Stimulated activated CD4-positive, alpha-beta T cell treated with anti-CD3 and anti-CD28 coated beads, Interleukin-2, amount 100 ng/mL, for 48 hours (primary cell): ENCODE measurements at regions not wholly inside any gene's neighbourhood (a gene's known extent, or its start where the extent isn't known, plus 50 kb on each side); places are given as distances from the start of the nearest gene placed in this dataset.

Experiments used
- DNase-seq, 2 donors: peaks; one replicate each; pipeline ENCODE4 v3.0.0-alpha.2; 2020

GRCh38 chr6:45739058-45739457 is 276.6 kb downstream of the CLIC5 start:
- no peak for DNase-seq

DNA sequence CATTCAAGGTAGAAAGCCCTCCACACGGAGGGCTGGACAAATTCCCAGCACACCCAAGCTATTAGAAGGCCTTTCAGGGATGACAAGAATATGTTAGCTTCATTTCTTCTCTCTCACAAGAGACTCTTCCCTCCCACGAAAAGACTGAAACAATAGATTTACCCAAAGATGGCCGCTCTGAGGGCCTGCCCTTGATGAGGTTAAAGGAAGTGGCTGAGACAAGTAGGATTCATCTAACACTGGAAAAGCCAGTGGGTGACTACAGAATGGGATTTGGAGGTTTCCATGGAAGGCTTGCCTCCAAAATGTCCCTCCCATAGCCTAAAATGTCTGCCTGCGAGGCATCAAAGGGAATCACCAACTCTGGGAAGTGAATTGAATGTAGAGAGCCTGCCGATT is 277.6 kb downstream of the CLIC5 start:
- DNase-seq: no peak

DNA sequence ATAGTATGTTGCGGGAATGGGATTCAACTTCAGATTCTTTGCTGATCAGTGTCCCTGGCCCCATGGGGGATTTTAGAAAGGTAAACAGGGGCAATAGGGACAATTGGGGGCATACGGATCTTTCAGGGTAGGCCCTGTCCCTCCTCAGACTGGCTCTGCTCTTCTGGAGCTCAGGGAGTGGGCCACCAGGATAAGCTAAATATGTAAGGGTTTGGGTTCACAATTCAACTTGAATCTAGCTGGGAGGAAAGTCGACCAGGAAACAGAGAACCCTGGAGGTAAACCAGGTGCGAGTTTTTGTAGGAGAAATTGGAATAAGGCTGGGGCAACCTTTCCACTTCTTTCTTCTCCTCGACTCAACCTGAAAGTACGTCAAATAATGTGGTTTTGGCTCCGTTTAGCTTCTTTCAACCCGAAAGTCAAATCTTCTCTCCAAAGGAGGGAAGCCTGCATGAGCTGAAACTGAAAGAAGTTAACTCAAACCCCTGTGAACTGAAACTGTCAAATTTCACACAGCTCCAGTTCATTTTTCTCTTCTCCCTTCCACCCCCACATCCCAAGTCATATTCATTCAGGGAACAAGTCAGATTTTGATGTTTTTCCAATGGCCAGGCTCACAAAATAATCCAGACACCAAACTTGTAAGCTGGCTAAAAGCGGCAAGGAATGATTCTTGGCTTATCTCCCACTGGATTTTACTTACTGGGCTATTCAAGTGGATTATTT is 278.2 kb downstream of the CLIC5 start:
- DNase-seq: no peak

DNA sequence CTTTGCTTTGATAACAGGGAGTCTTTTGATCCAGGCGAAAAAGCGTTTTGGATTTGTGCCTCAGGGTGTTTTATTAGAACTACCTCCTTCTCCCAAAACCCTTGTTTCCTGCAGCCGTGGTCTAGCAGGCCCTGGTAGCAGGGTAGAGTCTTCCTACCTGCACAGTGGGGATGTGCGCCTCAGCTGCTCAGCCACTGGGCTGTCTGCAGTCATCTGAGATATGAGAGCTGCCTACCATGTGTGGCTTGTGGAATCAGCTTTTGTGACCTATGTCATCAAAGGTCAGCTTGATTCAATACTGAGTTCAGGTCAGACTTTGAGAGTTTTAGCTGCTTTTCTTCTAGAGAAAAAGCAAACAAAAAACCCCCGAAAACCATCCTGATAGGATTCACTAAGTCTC is 279.5 kb downstream of the CLIC5 start:
- DNase-seq: no peak

DNA sequence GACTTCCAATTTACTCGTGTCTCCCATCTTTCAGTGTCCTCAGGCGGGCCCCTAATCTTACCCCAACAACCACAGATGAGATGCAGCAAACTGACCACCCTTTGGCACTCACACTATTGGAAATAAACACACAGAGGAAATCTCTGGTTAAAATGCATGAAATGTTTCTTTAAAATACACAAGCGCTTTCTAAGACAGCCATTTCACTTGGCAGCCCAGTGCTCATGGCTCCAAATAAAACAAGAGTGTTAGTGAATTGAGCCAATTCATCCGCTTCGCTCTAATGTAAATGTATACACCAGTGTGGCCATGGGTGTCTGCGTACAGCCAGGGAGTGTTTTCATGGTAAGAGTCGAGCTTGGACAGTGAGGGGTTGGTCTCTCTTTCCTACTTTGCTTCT is 282.9 kb downstream of the CLIC5 start:
- DNase-seq: no peak

GRCh38 chr6:45730232-45730631 is 285.4 kb downstream of the CLIC5 start:
- no peak for DNase-seq

DNA sequence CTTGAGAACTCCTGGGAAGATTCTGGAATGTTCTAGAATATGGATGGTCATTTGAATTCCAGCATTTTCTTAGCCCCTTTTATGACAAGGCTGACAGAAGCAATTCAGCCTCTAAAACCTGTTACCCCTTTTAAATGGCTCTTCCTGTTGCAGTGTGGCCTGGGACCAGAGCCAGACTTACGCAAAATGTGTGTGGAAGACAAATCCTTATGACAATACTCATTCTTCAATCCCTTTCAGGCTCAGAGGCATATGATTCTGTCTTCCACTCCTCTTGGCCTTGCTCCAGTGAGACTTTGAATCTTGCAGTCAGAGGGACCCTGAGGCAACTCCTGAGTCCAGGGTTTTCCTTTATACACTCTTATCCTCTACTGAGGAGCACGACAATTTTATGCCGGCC is 287.0 kb downstream of the CLIC5 start:
- DNase-seq: no peak

GRCh38 chr6:45727819-45728449 is 287.7 kb downstream of the CLIC5 start:
- DNase-seq: no peak

- no peak for DNase-seq
Measured at GRCh38 chr6:45727228-45727627, 288.4 kb downstream of the CLIC5 start.

- DNase-seq: no peak
Measured at GRCh38 chr6:45726444-45726843, 289.2 kb downstream of the CLIC5 start.

GRCh38 chr6:45724511-45724910 is 291.1 kb downstream of the CLIC5 start:
- DNase-seq: no peak

GRCh38 chr6:45724027-45724426 is 291.6 kb downstream of the CLIC5 start:
- no peak for DNase-seq

GRCh38 chr6:45722876-45723275 is 292.8 kb downstream of the CLIC5 start:
- DNase-seq: no peak

DNA sequence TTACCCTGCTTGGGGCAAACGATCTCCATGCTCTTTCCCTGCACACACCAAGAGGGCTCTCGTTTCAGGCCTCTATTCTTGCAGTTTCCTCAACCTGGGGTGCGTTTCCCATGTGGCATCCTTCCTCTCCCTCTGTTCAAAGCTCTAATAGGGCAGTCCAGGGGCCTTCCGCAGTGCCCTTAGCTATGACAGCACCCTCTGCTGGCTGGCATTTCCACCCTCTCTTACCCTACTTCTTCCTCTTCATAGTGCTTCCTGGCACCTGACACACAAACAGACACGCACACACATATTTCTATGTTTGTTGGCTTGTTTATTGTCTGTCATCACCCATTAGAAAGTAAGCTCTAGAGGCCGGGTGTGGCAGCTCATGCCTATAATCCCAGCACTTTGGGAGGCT is 294.0 kb downstream of the CLIC5 start:
- DNase-seq: no peak

DNA sequence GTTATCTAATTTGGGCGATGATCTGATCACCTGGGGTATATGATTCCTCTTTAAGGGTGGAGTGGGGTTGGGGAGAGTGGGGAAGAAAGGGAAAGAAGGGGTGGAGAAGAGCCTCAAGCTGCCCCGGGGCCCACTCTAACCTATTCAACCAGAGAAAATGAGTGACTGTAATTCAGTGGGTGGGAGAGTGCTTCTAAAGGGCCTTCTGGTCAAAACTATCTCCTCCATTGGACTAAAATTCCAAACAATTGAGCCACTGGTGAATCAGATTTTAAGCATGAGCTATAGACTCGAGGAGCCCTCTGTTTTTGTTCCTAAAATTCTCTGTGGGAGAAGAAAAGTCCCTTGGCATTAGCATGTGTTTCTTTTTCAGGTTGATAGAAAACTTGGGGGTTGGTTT is 296.8 kb downstream of the CLIC5 start:
- no peak for DNase-seq

DNA sequence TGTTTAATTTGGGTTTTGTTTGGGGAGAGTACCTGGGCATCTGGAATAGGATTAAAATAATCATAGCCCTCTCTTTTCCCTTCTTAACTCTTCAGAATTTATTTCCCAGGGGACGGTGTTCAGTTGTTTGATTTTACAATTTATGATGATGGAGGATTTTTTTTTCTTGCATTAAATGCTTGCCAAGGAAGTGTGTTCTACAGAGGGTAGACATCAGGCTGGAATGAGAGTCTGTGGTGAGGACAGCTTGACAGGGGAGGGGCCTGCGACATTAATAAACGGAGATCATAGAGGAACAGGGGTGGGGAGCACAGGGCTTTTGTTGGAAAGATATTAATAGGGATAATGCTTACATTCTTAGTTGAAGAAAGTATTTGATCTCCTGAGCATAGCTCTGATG is 297.5 kb downstream of the CLIC5 start:
- no peak for DNase-seq

- no peak for DNase-seq
Measured at GRCh38 chr6:45717715-45718114, 297.9 kb downstream of the CLIC5 start.

- no peak for DNase-seq
Measured at GRCh38 chr6:45717027-45717426, 298.6 kb downstream of the CLIC5 start.

- no peak for DNase-seq
Measured at GRCh38 chr6:45715508-45715803, 300.2 kb downstream of the CLIC5 start.

- DNase-seq: no peak
Measured at GRCh38 chr6:45714741-45715507, 300.7 kb downstream of the CLIC5 start.

DNA sequence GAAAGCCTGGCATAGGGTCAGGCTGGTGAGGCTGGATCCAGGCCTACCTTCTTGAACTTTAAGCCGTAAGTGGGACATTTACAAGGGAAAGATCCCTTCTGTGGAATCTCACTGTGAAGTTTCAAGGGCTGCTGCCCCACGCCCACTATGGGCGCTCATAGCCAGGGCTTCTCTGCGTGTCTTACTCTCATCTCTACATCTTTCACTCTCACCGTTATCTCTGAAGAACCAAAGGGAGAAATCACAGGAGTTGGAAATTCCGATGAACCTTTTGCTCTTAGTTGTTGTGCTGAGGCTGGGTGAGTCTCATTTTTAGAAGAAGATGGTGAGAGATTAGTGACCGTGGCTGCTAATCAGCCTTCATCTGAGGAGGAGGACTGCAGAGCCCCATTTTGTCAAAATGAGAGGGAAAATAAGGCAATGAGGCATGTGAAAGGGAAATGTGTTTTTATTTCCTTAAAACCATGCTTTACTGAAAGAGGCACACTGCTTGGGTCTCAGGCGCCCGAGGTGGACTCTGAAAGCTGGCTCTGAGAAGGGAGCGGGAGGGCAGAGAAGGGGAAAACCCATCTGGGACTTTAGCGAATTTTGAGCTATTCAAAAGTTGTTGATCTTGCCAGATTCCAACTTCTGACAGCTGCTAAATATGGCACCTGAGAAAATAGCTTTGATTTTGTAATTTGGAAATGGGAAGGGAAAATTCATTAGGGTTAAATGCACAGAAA is 301.5 kb downstream of the CLIC5 start:
- no peak for DNase-seq
